AG04450 (cell line): ENCODE measurements at regions not wholly inside any gene's neighbourhood (a gene's known extent, or its start where the extent isn't known, plus 50 kb on each side); places are given as distances from the start of the nearest gene placed in this dataset.

ENCODE experiments used
- CTCF ChIA-PET: fragments of 300-600, 350-600 bp; formaldehyde crosslinking; extraction: SDS; loops from one replicate; lab custom pipeline; 2022; ENCODE audit warnings: antibody characterized with exemption, inconsistent platforms; lab: Charles Lee
- POLR2A ChIA-PET: fragments of 350-600 bp; formaldehyde crosslinking; extraction: SDS; loops from one replicate; lab custom pipeline; 2021; ENCODE audit warnings: antibody characterized with exemption, inconsistent platforms; lab: Yijun Ruan, JAX
- DNase-seq: peaks from one replicate; pipeline ENCODE4 v3.0.0-alpha.2; 2011; ENCODE audit warnings: low read depth, low spot score
- H3K27ac ChIP-seq: one replicate; pipeline ENCODE4 v1.5.1; 2012; ENCODE audit warnings: low read depth, low read length, control low read depth
- H3K27me3 ChIP-seq: one replicate; pipeline ENCODE4 v1.6.0; 2012; ENCODE audit warnings: low read length; ENCODE audit not compliant: control insufficient read depth, insufficient read depth
- H3K4me3 ChIP-seq: 2 replicates; pipeline ENCODE4 v1.5.1; 2011; ENCODE audit warnings: mild to moderate bottlenecking, low read depth, low read length, control low read depth
- H3K9me3 ChIP-seq: 2 replicates; pipeline ENCODE4 v1.5.1; 2012; ENCODE audit warnings: low read length; ENCODE audit not compliant: control insufficient read depth, insufficient read depth
- TF ChIP-seq, protein P1 (sequence below): IDR thresholded peaks from 2 replicates; pipeline ENCODE4 v1.5.1; 2011; ENCODE audit warnings: low read depth, low read length, control low read depth, inconsistent platforms

GRCh38 chr3:56971261-56971660 lies 89.2 kb upstream of the SPATA12 start:
- TF ChIP-seq, protein P1, sequence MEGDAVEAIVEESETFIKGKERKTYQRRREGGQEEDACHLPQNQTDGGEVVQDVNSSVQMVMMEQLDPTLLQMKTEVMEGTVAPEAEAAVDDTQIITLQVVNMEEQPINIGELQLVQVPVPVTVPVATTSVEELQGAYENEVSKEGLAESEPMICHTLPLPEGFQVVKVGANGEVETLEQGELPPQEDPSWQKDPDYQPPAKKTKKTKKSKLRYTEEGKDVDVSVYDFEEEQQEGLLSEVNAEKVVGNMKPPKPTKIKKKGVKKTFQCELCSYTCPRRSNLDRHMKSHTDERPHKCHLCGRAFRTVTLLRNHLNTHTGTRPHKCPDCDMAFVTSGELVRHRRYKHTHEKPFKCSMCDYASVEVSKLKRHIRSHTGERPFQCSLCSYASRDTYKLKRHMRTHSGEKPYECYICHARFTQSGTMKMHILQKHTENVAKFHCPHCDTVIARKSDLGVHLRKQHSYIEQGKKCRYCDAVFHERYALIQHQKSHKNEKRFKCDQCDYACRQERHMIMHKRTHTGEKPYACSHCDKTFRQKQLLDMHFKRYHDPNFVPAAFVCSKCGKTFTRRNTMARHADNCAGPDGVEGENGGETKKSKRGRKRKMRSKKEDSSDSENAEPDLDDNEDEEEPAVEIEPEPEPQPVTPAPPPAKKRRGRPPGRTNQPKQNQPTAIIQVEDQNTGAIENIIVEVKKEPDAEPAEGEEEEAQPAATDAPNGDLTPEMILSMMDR = no peak
- CTCF ChIA-PET = interaction anchor here (1.0 kb wide), 1 partner anchor 17 kb away, joined by 6 read pairs; no protein-coding TSS in a partner anchor

DNA sequence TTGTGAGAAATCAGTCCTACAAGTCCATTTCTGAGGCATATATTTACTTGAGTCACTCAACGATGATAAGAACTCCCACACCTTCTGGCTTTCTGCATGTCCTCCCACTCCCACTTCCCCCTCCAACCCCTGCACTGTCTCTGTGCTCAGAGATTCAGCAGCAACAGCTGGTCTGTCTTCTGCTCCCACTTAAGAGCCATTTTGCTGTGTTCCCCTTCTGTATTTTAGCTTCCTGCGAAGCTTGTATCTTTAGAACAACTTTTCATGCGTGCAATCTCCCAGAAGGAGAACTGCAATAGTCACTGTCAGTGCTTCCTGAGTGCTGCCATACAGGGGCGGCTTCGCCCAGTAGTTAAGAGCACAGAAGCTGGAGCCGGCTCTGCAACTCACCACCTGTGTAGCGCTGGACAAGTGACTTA lies 90.0 kb upstream of the SPATA12 start:
- POLR2A ChIA-PET = no interaction called here
- no peak overlapping the region for H3K27ac ChIP-seq
- H3K9me3 ChIP-seq = no peaks in the 10 kb centered on the region
- no peak for DNase-seq
- no peaks in the 10 kb centered on the region for H3K27me3 ChIP-seq
- TF ChIP-seq, protein P1 = no peak
- CTCF ChIA-PET = interaction anchor here (1.0 to 1.1 kb wide), 2 partner anchors 25 to 171 kb away, joined by 3 read pairs; no protein-coding TSS in a partner anchor
- no peak overlapping the region for H3K4me3 ChIP-seq

More at GRCh38 chr3:56971261-56971660, 89.2 kb upstream of the SPATA12 start:
- DNase-seq = no peak
- POLR2A ChIA-PET = no interaction called here
- Histone ChIP-seq H3K9me3 (no peaks in the 10 kb centered on the region), H3K27me3 (no peaks in the 10 kb centered on the region), H3K4me3 (no peak overlapping the region), H3K27ac (no peak overlapping the region)

DNA sequence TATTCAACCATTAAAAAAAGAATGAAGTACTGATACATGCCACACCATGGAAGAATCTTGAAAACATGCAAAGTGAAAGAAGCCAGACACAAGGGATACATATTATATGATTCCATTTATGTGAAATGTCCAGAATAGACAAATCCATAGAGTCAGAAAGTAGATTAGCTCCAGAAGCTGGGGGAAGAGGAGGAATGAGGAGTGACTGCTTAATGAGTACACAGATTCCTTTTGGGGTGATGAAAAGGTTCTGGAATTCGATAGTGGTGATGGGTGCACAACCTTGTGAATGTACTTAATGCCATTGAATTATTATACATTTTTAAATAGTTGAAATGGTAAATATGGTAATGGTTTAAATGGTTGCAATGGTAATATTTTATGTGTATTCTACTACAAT lies 90.6 kb upstream of the SPATA12 start:
- CTCF ChIA-PET = interaction anchor here (1.0 to 1.1 kb wide), 2 partner anchors 26 to 171 kb away, joined by 3 read pairs; no protein-coding TSS in a partner anchor
- DNase-seq = no peak
- TF ChIP-seq, protein P1 = no peak
- H3K4me3 ChIP-seq = no peak overlapping the region
- no peak overlapping the region for H3K27ac ChIP-seq
- POLR2A ChIA-PET = no interaction called here
- no peaks in the 10 kb centered on the region for H3K27me3 ChIP-seq
- no peaks in the 10 kb centered on the region for H3K9me3 ChIP-seq

- ChIA-PET POLR2A (no interaction called here), CTCF (interaction anchor here (1.5 kb wide), 2 partner anchors 22 to 29 kb away, joined by 3 to 4 read pairs; no protein-coding TSS in a partner anchor)
- H3K4me3 ChIP-seq = no peak overlapping the region
- H3K9me3 ChIP-seq = no peaks in the 10 kb centered on the region
- no peaks in the 10 kb centered on the region for H3K27me3 ChIP-seq
- no peak overlapping the region for H3K27ac ChIP-seq
- DNase-seq = no peak
- TF ChIP-seq, protein P1 = no peak
These were observed 94.0 kb upstream of the SPATA12 start for GRCh38 chr3:56966509-56966908.

- Histone ChIP-seq H3K9me3 (no peaks in the 10 kb centered on the region), H3K27ac (no peak overlapping the region), H3K27me3 (no peaks in the 10 kb centered on the region), H3K4me3 (no peak overlapping the region)
- DNase-seq = no peak
- TF ChIP-seq, protein P1 = no peak
- POLR2A ChIA-PET = no interaction called here
- CTCF ChIA-PET = interaction anchor here (1.5 kb wide), 1 partner anchor 29 kb away, joined by 4 read pairs; no protein-coding TSS in a partner anchor
These were observed 94.4 kb upstream of the SPATA12 start for GRCh38 chr3:56966104-56966503.
